Osteoblast (primary cell): ENCODE measurements at regions not wholly inside any gene's neighbourhood (a gene's known extent, or its start where the extent isn't known, plus 50 kb on each side); places are given as distances from the start of the nearest gene placed in this dataset.
A peak's percentile ranks its signal among the peaks of the same experiment; 100 is the strongest.

Experiments
- DNase-seq: peaks from one replicate; pipeline ENCODE4 v3.0.0; 2011; ENCODE audit warnings: low spot score, mixed read lengths; ENCODE audit not compliant: insufficient read length; ENCODE audit errors: missing footprints
- H2AFZ ChIP-seq: 2 replicates; pipeline ENCODE4 v1.6.0; 2011; ENCODE audit warnings: mild to moderate bottlenecking, low read length
- H3K27ac ChIP-seq: 2 replicates; pipeline ENCODE4 v1.5.1; 2011; ENCODE audit warnings: mild to moderate bottlenecking, low read depth, low read length, moderate library complexity
- H3K27me3 ChIP-seq: 2 replicates; pipeline ENCODE4 v1.6.0; 2012; ENCODE audit warnings: mild to moderate bottlenecking, control low read depth, inconsistent platforms, low read length, moderate library complexity; ENCODE audit not compliant: insufficient read depth
- H3K36me3 ChIP-seq: 2 replicates; pipeline ENCODE4 v1.5.1; 2011; ENCODE audit warnings: mild to moderate bottlenecking, low read length, control low read depth, moderate library complexity; ENCODE audit not compliant: insufficient read depth
- H3K4me1 ChIP-seq: 2 replicates; pipeline ENCODE4 v1.5.1; 2011; ENCODE audit warnings: mild to moderate bottlenecking, low read length, control low read depth, moderate library complexity; ENCODE audit not compliant: insufficient read depth
- H3K4me2 ChIP-seq: 2 replicates; pipeline ENCODE4 v1.6.0; 2011; ENCODE audit warnings: mild to moderate bottlenecking, low read length; ENCODE audit not compliant: insufficient read depth
- H3K4me3 ChIP-seq: fragments of 200-600 bp; sonication (generic); 3 replicates; pipeline ENCODE4 v1.5.1; 2012; ENCODE audit warnings: mild to moderate bottlenecking, low read length, inconsistent platforms; ENCODE audit not compliant: insufficient read depth
- H3K79me2 ChIP-seq: 2 replicates; pipeline ENCODE4 v1.6.0; 2012; ENCODE audit warnings: mild to moderate bottlenecking, low read length, control low read depth, inconsistent platforms; ENCODE audit not compliant: insufficient read depth
- H3K9me3 ChIP-seq: 2 replicates; pipeline ENCODE4 v1.5.1; 2011; ENCODE audit warnings: low read depth, low read length, control low read depth
- H4K20me1 ChIP-seq: 2 replicates; pipeline ENCODE4 v1.6.0; 2012; ENCODE audit warnings: mild to moderate bottlenecking, low read length, control low read depth; ENCODE audit not compliant: insufficient read depth
- CTCF ChIP-seq: IDR thresholded peaks from 2 replicates; pipeline ENCODE4 v1.5.1; 2011; ENCODE audit warnings: mild to moderate bottlenecking, low read depth, low read length, moderate library complexity; ENCODE audit errors: extremely low read depth

- Histone ChIP-seq H3K27ac (no peak overlapping the region), H3K36me3 (no peaks in the 10 kb centered on the region), H3K9me3 (no peaks in the 10 kb centered on the region), H3K79me2 (no peaks in the 10 kb centered on the region), H4K20me1 (no peaks in the 10 kb centered on the region), H3K4me3 (no peak overlapping the region), H3K4me1 (no peaks in the 10 kb centered on the region), H3K27me3 (no peaks in the 10 kb centered on the region), H3K4me2 (no peak overlapping the region), H2AFZ (no peak overlapping the region)
- TF ChIP-seq CTCF, result no peak
- no peak for DNase-seq
These were observed 51.8 kb upstream of the B3GALNT1 start for GRCh38 chr3:161156936-161157335.

- Histone ChIP-seq H3K36me3 (peaks cover 5% of the 10 kb centered on the region), H3K27ac (no peak overlapping the region), H3K4me2 (no peak overlapping the region), H3K27me3 (no peaks in the 10 kb centered on the region), H3K4me1 (peaks cover 6% of the 10 kb centered on the region), H3K4me3 (no peak overlapping the region), H2AFZ (no peak overlapping the region), H4K20me1 (no peaks in the 10 kb centered on the region), H3K79me2 (no peaks in the 10 kb centered on the region), H3K9me3 (peaks cover 17% of the 10 kb centered on the region)
- DNase-seq, result no peak
- TF ChIP-seq CTCF, result no peak
These were observed 56.5 kb upstream of the B3GALNT1 start for GRCh38 chr3:161161603-161162002.

DNA sequence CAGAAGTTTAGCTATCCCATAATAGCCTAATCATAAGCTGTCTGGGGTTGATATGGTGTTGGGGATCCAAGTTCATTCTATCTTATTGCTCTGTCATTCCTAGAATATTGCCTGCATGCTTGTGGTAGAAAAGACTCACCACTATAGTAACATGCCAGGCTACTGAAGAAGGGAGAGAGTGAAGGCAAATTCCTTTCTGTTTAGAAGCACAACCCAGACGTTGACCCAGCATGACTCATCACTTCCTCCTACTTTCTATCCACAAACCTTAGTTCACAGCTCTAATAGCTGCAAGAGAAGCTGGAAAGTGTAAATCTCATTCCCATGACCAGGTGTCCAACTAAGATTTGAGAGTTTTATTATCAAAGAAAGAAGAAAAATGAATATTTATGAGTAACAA is 57.8 kb upstream of the NMD3 start:
- Histone ChIP-seq H3K27ac (peak overlapping the region; percentile 77), H3K4me2 (no peak overlapping the region)

DNA sequence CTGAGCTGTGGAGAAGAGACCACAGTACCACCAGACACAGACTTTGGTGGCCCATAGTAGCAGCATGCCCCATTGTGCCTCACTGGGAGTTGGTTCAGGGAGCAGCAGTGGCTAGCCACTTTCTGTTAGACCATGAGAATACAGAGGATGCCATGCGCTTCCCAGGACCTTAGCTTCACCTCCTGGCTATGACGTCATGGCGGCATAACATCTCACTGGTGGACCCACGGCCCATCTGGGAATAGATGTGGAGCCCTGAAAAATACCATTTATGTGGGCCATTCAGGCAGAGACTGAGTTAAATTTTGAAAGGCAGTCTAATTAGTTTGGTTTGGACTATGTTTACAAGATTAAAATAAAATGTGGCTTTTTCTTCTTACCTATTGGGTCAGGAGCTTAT is 55.1 kb upstream of the NMD3 start:
- Histone ChIP-seq H4K20me1 (no peaks in the 10 kb centered on the region), H3K27me3 (no peaks in the 10 kb centered on the region), H3K4me3 (no peak overlapping the region), H3K4me1 (peaks cover 13% of the 10 kb centered on the region), H3K79me2 (no peaks in the 10 kb centered on the region), H3K9me3 (peaks cover 17% of the 10 kb centered on the region), H2AFZ (no peak overlapping the region), H3K27ac (no peak overlapping the region), H3K36me3 (peaks cover 5% of the 10 kb centered on the region), H3K4me2 (no peak overlapping the region)
- no peak for DNase-seq
- no peak for TF ChIP-seq CTCF

More for the DNA sequence above, 57.8 kb upstream of the NMD3 start:
- DNase-seq, result peak; percentile 80
- no peaks in the 10 kb centered on the region for H4K20me1 ChIP-seq
- H2AFZ ChIP-seq, result no peak overlapping the region
- H3K36me3 ChIP-seq, result peaks cover 5% of the 10 kb centered on the region
- no peak for TF ChIP-seq CTCF
- peaks cover 17% of the 10 kb centered on the region for H3K9me3 ChIP-seq
- no peak overlapping the region for H3K4me3 ChIP-seq
- H3K4me1 ChIP-seq, result peaks cover 6% of the 10 kb centered on the region
- H3K79me2 ChIP-seq, result no peaks in the 10 kb centered on the region
- no peaks in the 10 kb centered on the region for H3K27me3 ChIP-seq
